ENCODE measurements at regions not wholly inside any gene's neighbourhood (a gene's known extent, or its start where the extent isn't known, plus 50 kb on each side); places are given as distances from the start of the nearest gene placed in this dataset.

- TF ChIP-seq CTCF (conservative IDR thresholded peaks at IDR 0.05) (no peak), EZH2 (IDR thresholded peaks at IDR 0.05; ENCODE audit: low read depth) (no peak)
Measured at GRCh38 chr7:12865593-12865992, 178.2 kb downstream of the ARL4A start.

Data from PC-9 (cell line).